RWPE1 (cell line): ENCODE measurements at regions not wholly inside any gene's neighbourhood (a gene's known extent, or its start where the extent isn't known, plus 50 kb on each side); places are given as distances from the start of the nearest gene placed in this dataset.

Experiments
- CTCF ChIA-PET: fragments of 350-600 bp; sonication (Branson Sonifier 250); formaldehyde crosslinking; extraction: SDS; loops from one replicate; lab custom pipeline; 2021; lab: Yijun Ruan, JAX
- POLR2A ChIA-PET: fragments of 400-600 bp; formaldehyde crosslinking; extraction: SDS; loops from one replicate; lab custom pipeline; 2020; ENCODE audit warnings: antibody characterized with exemption; ENCODE audit not compliant: low non-redundant PET; lab: Yijun Ruan, JAX
- DNase-seq: peaks from one replicate; pipeline ENCODE4 v3.0.0; 2012; ENCODE audit warnings: low spot score
- H3K27ac ChIP-seq: fragments of 450-650 bp; 2 replicates; pipeline ENCODE4 v1.5.1; 2017
- CTCF ChIP-seq: fragments of 450-650 bp; conservative IDR thresholded peaks from 2 replicates; pipeline ENCODE4 v1.5.1; 2017; ENCODE audit warnings: low read depth, mild to moderate bottlenecking

- ChIA-PET CTCF (no interaction called here), POLR2A (no interaction called here)
- H3K27ac ChIP-seq: no peak overlapping the region
- DNase-seq: no peak
- no peak for TF ChIP-seq CTCF
Observed at GRCh38 chr5:99639905-99640304, 711.1 kb upstream of the CHD1 start.

GRCh38 chr5:99636663-99637062 is 707.9 kb upstream of the CHD1 start:
- no peak for TF ChIP-seq CTCF
- DNase-seq: no peak
- ChIA-PET CTCF (interaction anchor here (0.7 kb wide), 2 partner anchors 375 to 571 kb away, joined by 3 to 5 read pairs; no protein-coding TSS in a partner anchor), POLR2A (no interaction called here)
- no peak overlapping the region for H3K27ac ChIP-seq

- POLR2A ChIA-PET: no interaction called here
- H3K27ac ChIP-seq: no peak overlapping the region
- DNase-seq: no peak
- CTCF ChIA-PET: no interaction called here
- TF ChIP-seq CTCF: no peak
Observed at GRCh38 chr5:99621772-99622681, 693.2 kb upstream of the CHD1 start.

GRCh38 chr5:99617335-99617734 is 688.5 kb upstream of the CHD1 start:
- ChIA-PET POLR2A (no interaction called here), CTCF (no interaction called here)
- TF ChIP-seq CTCF: no peak
- H3K27ac ChIP-seq: no peak overlapping the region
- DNase-seq: no peak

GRCh38 chr5:99614888-99615287 is 686.1 kb upstream of the CHD1 start:
- H3K27ac ChIP-seq: no peak overlapping the region
- POLR2A ChIA-PET: no interaction called here
- DNase-seq: no peak
- TF ChIP-seq CTCF: no peak
- CTCF ChIA-PET: no interaction called here

GRCh38 chr5:99607124-99607523 is 678.3 kb upstream of the CHD1 start:
- ChIA-PET CTCF (interaction anchor here (0.7 kb wide), 1 partner anchor 47 kb away, joined by 3 read pairs; no protein-coding TSS in a partner anchor), POLR2A (no interaction called here)
- no peak for TF ChIP-seq CTCF
- H3K27ac ChIP-seq: no peak overlapping the region
- DNase-seq: no peak
